HCT116 (cell line): ENCODE measurements at regions not wholly inside any gene's neighbourhood (a gene's known extent, or its start where the extent isn't known, plus 50 kb on each side); places are given as distances from the start of the nearest gene placed in this dataset.

Experiments used
- ATAC-seq: fragments of 200-7000 bp; cut with Tn5 transposase; 2 replicates; pipeline ENCODE4 v1.9.1; 2020; ENCODE audit warnings: mild to moderate bottlenecking, moderate library complexity
- BruUV-seq: library from RNA; stranded (reverse); fragments of 400-500 nt; replicated peaks from 2 replicates; lab custom pipeline; 2021; lab: Mats Ljungman, UMichigan
- CTCF ChIA-PET: fragments of 300-600 bp; sonication (Branson Sonifier 250); formaldehyde crosslinking; loops from one replicate; lab custom pipeline; 2021; ENCODE audit warnings: antibody characterized with exemption; lab: Charles Lee
- POLR2A ChIA-PET: fragments of 300-600, 350-600 bp; sonication (Branson Sonifier 250); formaldehyde crosslinking; loops from one replicate; lab custom pipeline; 2021; ENCODE audit warnings: antibody characterized with exemption; lab: Charles Lee
- RAD21 ChIA-PET, 2 experiments: fragments of 300-600 bp; sonication (Branson Sonifier 250); formaldehyde crosslinking; loops; one replicate each; lab custom pipeline; 2023; ENCODE audit warnings: low total read pairs in 2 of 2; ENCODE audit not compliant: uncharacterized antibody in 2 of 2, unreplicated experiment in 2 of 2, low non-redundant PET in 1 of 2; lab: Charles Lee
- DNase-seq: peaks from one replicate; pipeline ENCODE4 v3.0.0-alpha.2; 2010; ENCODE audit warnings: low read depth, low spot score
- H2AFZ ChIP-seq: fragments of 200-600 bp; shearing (Covaris generic), sonication (generic); 2 replicates; pipeline ENCODE4 v1.6.1; 2017; ENCODE audit warnings: low read depth, mixed run types, mixed read lengths, antibody characterized with exemption, low read length; ENCODE audit not compliant: poor library complexity, severe bottlenecking
- H3K27ac ChIP-seq: 2 replicates; pipeline ENCODE4 v1.5.1; 2012; ENCODE audit warnings: low read depth, low read length
- H3K27me3 ChIP-seq: fragments of 200-600 bp; sonication (generic); 2 replicates; pipeline ENCODE4 v1.6.1; 2016; ENCODE audit warnings: mixed run types, low read length, mixed read lengths; ENCODE audit not compliant: insufficient read depth
- H3K36me3 ChIP-seq, 2 experiments: fragments of 200-500 bp in 1 of 2; fragments of 200-600 bp in 1 of 2; sonication (Bioruptor generic) in 1 of 2; sonication (generic) in 1 of 2; 2 replicates each; pipeline versions ENCODE4 v1.5.1 to v1.6.1; 2014 to 2016; ENCODE audit warnings: low read length in 2 of 2, inconsistent platforms in 1 of 2, mixed read lengths in 1 of 2, mixed run types in 1 of 2; ENCODE audit not compliant: insufficient read depth in 2 of 2, control insufficient read depth in 1 of 2
- H3K4me1 ChIP-seq, 2 experiments: fragments of 200-600 bp in 1 of 2; sonication (generic) in 1 of 2; 2 replicates each; pipeline versions ENCODE4 v1.5.1 to v1.6.1; 2012 to 2017; ENCODE audit warnings: low read length in 2 of 2, inconsistent platforms in 1 of 2, mild to moderate bottlenecking in 1 of 2, mixed read lengths in 1 of 2, mixed run types in 1 of 2, moderate library complexity in 1 of 2; ENCODE audit not compliant: insufficient read depth in 2 of 2, control insufficient read depth in 1 of 2
- H3K4me2 ChIP-seq: fragments of 200-600 bp; sonication (generic); 2 replicates; pipeline ENCODE4 v1.6.1; 2017; ENCODE audit warnings: mixed run types, low read length, mixed read lengths
- H3K4me3 ChIP-seq, 2 experiments: fragments of 200-600 bp in 1 of 2; sonication (generic) in 1 of 2; replicated peaks in 1 of 2; 2 replicates each; pipeline ENCODE4 v1.5.1; 2011 to 2016; ENCODE audit warnings: low read length in 2 of 2, control low read depth in 1 of 2, low read depth in 1 of 2, mild to moderate bottlenecking in 1 of 2, mixed read lengths in 1 of 2, mixed run types in 1 of 2
- H3K79me2 ChIP-seq: fragments of 200-600 bp; sonication (generic); 2 replicates; pipeline ENCODE4 v1.6.1; 2017; ENCODE audit warnings: mild to moderate bottlenecking, mixed run types, low read length, moderate library complexity, mixed read lengths; ENCODE audit not compliant: insufficient read depth
- H3K9ac ChIP-seq: fragments of 200-600 bp; sonication (generic); 2 replicates; pipeline ENCODE4 v1.6.1; 2016; ENCODE audit warnings: low read length, mixed read lengths
- H3K9me2 ChIP-seq: fragments of 200-600 bp; sonication (generic), shearing (Covaris generic); 2 replicates; pipeline ENCODE4 v1.6.1; 2017; ENCODE audit warnings: mixed run types, mild to moderate bottlenecking, moderate library complexity; ENCODE audit not compliant: insufficient read depth
- H3K9me3 ChIP-seq, 2 experiments: fragments of 200-500 bp in 1 of 2; fragments of 200-600 bp in 1 of 2; sonication (Bioruptor generic) in 1 of 2; sonication (generic) in 1 of 2; 2 replicates each; pipeline ENCODE4 v1.6.1; 2014 to 2017; ENCODE audit warnings: low read length in 2 of 2, mixed read lengths in 2 of 2, inconsistent platforms in 1 of 2, low read depth in 1 of 2, mild to moderate bottlenecking in 1 of 2, mixed run types in 1 of 2, moderate library complexity in 1 of 2; ENCODE audit not compliant: control insufficient read depth in 1 of 2, insufficient read depth in 1 of 2
- H4K20me1 ChIP-seq: fragments of 200-600 bp; sonication (generic), shearing (Covaris generic); 2 replicates; pipeline ENCODE4 v1.6.1; 2017; ENCODE audit warnings: mixed run types, mild to moderate bottlenecking, moderate library complexity; ENCODE audit not compliant: insufficient read depth
- ATF3 ChIP-seq: IDR thresholded peaks from 2 replicates; pipeline ENCODE4 v1.6.1; 2012
- CEBPB ChIP-seq: IDR thresholded peaks from 2 replicates; pipeline ENCODE4 v1.6.1; 2012; ENCODE audit warnings: low read depth
- EGR1 ChIP-seq: IDR thresholded peaks from 2 replicates; pipeline ENCODE4 v1.6.1; 2012; ENCODE audit warnings: low read depth
- ELF1 ChIP-seq: IDR thresholded peaks from 2 replicates; pipeline ENCODE4 v1.6.1; 2012; ENCODE audit warnings: low read depth, borderline replicate concordance
- EZH2 ChIP-seq: fragments of 200-600 bp; sonication (generic); IDR thresholded peaks from 2 replicates; pipeline ENCODE4 v1.6.1; 2017; ENCODE audit warnings: antibody characterized with exemption, mixed run types
- FOSL1 ChIP-seq: IDR thresholded peaks from 2 replicates; pipeline ENCODE4 v1.6.1; 2012; ENCODE audit warnings: low read depth
- JUND ChIP-seq: IDR thresholded peaks from 2 replicates; pipeline ENCODE4 v1.6.1; 2012
- POLR2AphosphoS5 ChIP-seq: IDR thresholded peaks from 2 replicates; pipeline ENCODE4 v1.6.1; 2011; ENCODE audit warnings: mild to moderate bottlenecking, low read depth, low read length, moderate library complexity
- REST ChIP-seq: IDR thresholded peaks from 2 replicates; pipeline ENCODE4 v1.6.1; 2012; ENCODE audit warnings: low read depth
- SIN3A ChIP-seq: IDR thresholded peaks from 2 replicates; pipeline ENCODE4 v1.6.1; 2012; ENCODE audit warnings: low read depth
- SP1 ChIP-seq: IDR thresholded peaks from 2 replicates; pipeline ENCODE4 v1.6.1; 2012; ENCODE audit warnings: low read depth
- TCF7L2 ChIP-seq: IDR thresholded peaks from 2 replicates; pipeline ENCODE4 v1.7.0; 2011; ENCODE audit warnings: borderline replicate concordance, inconsistent platforms; ENCODE audit not compliant: insufficient read depth, insufficient read length; ENCODE audit errors: extremely low read depth
- ZFX ChIP-seq: fragments of 450-650 bp; IDR thresholded peaks from 2 replicates; pipeline ENCODE4 v1.6.1; 2017
- ZNF274 ChIP-seq: fragments of 200-500 bp; sonication (Bioruptor generic); IDR thresholded peaks from 2 replicates; pipeline ENCODE4 v1.6.1; 2014; ENCODE audit warnings: mild to moderate bottlenecking, low read depth, low read length, inconsistent platforms
- intact Hi-C: fragments of 100-400 bp; cut with micrococcal nuclease; formaldehyde crosslinking; loops from 2 replicates; pipeline ENCODE4 v1.10.0; 2022
- TF ChIP-seq, protein P1 (sequence below): IDR thresholded peaks from 2 replicates; pipeline ENCODE4 v1.6.1; 2011; ENCODE audit warnings: mild to moderate bottlenecking, low read length, moderate library complexity; ENCODE audit not compliant: insufficient replicate concordance; ENCODE audit errors: extremely low read depth

DNA sequence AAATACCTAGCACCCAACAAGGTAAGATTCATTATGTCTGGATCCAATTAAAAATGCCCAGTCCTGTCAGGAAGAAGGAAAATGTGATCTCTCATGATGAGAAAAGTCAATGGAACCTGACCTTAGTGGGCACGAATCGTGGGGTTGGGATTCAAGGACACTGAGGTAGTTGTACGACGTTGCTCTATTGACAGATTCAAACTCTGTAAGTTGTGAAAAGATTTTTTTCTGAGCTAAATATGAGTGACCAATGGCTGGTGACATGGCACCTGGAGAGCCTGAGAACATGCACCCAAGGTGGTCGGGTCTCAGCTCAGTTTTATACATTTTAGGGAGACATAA lies 148.2 kb downstream of the NDUFA10 start:
- Histone ChIP-seq H4K20me1 (no peaks in the 10 kb centered on the region), H3K9me2 (no peaks in the 10 kb centered on the region), H3K4me3 (no peak overlapping the region), H3K27me3 (no peaks in the 10 kb centered on the region), H3K79me2 (no peaks in the 10 kb centered on the region), H3K36me3 (no peaks in the 10 kb centered on the region), H3K9ac (no peak overlapping the region), H3K4me2 (no peak overlapping the region), H3K27ac (no peak overlapping the region), H2AFZ (no peak overlapping the region), H3K4me1 (peaks cover 0 to 3% of the 10 kb centered on the region in 2 experiments; a peak in 1 of 4 replicates), H3K9me3 (no peaks in the 10 kb centered on the region)
- no TSS peak for BruUV-seq
- POLR2A ChIA-PET, result no interaction called here
- intact Hi-C loops, result no loop called here
- RAD21 ChIA-PET, result no interaction called here
- ATAC-seq, result no peak
- CTCF ChIA-PET, result interaction anchor here (1.7 kb wide), 1 partner anchor 53 kb away, joined by 3 read pairs; no protein-coding TSS in a partner anchor
- TF ChIP-seq EGR1 (no peak), ATF3 (no peak), JUND (no peak), CEBPB (no peak), SP1 (no peak), TCF7L2 (no peak), POLR2AphosphoS5 (no peak), REST (no peak), ELF1 (no peak), SIN3A (no peak), ZFX (no peak), FOSL1 (no peak), ZNF274 (no peak), EZH2 (no peak)
- TF ChIP-seq, protein P1, sequence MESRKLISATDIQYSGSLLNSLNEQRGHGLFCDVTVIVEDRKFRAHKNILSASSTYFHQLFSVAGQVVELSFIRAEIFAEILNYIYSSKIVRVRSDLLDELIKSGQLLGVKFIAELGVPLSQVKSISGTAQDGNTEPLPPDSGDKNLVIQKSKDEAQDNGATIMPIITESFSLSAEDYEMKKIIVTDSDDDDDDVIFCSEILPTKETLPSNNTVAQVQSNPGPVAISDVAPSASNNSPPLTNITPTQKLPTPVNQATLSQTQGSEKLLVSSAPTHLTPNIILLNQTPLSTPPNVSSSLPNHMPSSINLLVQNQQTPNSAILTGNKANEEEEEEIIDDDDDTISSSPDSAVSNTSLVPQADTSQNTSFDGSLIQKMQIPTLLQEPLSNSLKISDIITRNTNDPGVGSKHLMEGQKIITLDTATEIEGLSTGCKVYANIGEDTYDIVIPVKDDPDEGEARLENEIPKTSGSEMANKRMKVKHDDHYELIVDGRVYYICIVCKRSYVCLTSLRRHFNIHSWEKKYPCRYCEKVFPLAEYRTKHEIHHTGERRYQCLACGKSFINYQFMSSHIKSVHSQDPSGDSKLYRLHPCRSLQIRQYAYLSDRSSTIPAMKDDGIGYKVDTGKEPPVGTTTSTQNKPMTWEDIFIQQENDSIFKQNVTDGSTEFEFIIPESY, result no peak
- no peak for DNase-seq
